ENCODE measurements at regions not wholly inside any gene's neighbourhood (a gene's known extent, or its start where the extent isn't known, plus 50 kb on each side); places are given as distances from the start of the nearest gene placed in this dataset.

DNA sequence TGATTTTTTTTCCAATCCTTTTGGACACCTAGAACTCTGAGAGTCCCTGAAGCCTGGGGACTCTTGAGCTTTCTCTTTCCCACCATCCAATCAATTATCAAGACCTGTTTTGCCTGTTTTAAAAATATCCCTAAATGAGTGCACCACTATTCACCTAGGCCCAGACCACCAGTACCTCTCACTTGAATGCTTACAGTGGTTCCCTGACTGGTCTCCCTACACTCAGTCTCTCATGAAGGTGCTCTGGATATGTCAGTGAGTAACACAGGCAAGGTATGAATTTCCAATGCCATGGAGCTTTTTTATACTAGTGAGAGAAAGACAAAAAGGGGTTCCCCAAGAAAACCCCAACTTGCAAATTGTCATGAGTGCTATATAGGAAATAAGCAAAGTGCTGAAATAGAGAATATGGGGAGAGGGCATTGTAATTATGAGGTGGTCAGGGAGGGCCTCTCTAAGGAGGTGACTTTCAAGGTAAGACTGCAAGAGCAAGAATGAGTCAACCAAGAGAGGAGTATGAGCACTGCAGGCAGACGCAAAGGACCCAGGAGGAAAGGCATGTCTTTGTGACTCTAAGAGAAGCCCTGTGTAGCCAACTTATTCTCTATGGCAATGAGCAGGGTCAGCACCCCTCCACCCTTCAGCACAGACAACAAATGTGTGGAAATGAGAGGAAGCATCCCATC lies 85.3 kb upstream of the MBIP start:
- no TSS peak for BruUV-seq (replicated peaks)
- H3K4me1 ChIP-seq (ENCODE audit: insufficient read depth, low read length, poor library complexity, severe bottlenecking), result peaks cover 3% of the 10 kb centered on the region
- intact Hi-C loops (cut with micrococcal nuclease; ENCODE audit: unreplicated experiment), result no loop called here
- DNase-seq (ENCODE audit: low spot score), result no peak
- H3K27ac ChIP-seq (ENCODE audit: low read depth, low read length, poor library complexity, severe bottlenecking), result no peak overlapping the region
- H3K27me3 ChIP-seq (replicated peaks; ENCODE audit: insufficient read depth, low read depth, low read length, poor library complexity), result peaks cover 14% of the 10 kb centered on the region
- no peak overlapping the region for H3K4me3 ChIP-seq (ENCODE audit: low read depth, low read length, poor library complexity, severe bottlenecking)
- H3K36me3 ChIP-seq (ENCODE audit: insufficient read depth, low read length, poor library complexity, severe bottlenecking), result no peaks in the 10 kb centered on the region
- ChIA-PET POLR2A (ENCODE audit: low non-redundant PET) (no interaction called here), CTCF (no interaction called here)
- H3K9me3 ChIP-seq (ENCODE audit: low read depth, low read length, poor library complexity, severe bottlenecking), result no peaks in the 10 kb centered on the region
- TF ChIP-seq, protein P1, sequence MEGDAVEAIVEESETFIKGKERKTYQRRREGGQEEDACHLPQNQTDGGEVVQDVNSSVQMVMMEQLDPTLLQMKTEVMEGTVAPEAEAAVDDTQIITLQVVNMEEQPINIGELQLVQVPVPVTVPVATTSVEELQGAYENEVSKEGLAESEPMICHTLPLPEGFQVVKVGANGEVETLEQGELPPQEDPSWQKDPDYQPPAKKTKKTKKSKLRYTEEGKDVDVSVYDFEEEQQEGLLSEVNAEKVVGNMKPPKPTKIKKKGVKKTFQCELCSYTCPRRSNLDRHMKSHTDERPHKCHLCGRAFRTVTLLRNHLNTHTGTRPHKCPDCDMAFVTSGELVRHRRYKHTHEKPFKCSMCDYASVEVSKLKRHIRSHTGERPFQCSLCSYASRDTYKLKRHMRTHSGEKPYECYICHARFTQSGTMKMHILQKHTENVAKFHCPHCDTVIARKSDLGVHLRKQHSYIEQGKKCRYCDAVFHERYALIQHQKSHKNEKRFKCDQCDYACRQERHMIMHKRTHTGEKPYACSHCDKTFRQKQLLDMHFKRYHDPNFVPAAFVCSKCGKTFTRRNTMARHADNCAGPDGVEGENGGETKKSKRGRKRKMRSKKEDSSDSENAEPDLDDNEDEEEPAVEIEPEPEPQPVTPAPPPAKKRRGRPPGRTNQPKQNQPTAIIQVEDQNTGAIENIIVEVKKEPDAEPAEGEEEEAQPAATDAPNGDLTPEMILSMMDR (conservative IDR thresholded peaks at IDR 0.05; ENCODE audit: low read depth, low read length), result no peak
- TF ChIP-seq EZH2 (IDR thresholded peaks at IDR 0.05; ENCODE audit: borderline replicate concordance, low read depth, low read length, poor library complexity, severe bottlenecking), result no peak

DNA sequence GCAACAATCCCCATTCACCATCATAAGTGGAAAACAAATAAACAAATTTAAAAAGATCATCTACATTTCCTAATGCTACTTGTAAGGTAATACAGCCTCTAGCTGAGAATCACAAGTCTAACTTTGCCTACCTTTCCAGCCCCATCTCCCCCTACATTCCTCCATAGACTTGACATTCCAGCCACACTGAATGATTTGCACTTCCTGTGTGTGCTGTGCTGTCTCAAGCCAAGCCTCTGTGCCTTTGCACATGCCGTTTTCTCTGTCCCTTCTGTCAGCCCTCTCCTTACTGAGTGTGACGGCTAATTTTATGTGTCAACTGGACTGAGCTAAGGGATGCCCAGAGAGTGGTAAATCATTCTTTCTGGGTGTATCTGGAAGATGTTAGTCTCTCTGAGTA lies 82.4 kb upstream of the MBIP start:
- Histone ChIP-seq H3K27ac (ENCODE audit: low read depth, low read length, poor library complexity, severe bottlenecking) (no peak overlapping the region), H3K9me3 (ENCODE audit: low read depth, low read length, poor library complexity, severe bottlenecking) (no peaks in the 10 kb centered on the region), H3K36me3 (ENCODE audit: insufficient read depth, low read length, poor library complexity, severe bottlenecking) (no peaks in the 10 kb centered on the region), H3K4me1 (ENCODE audit: insufficient read depth, low read length, poor library complexity, severe bottlenecking) (peaks cover 3% of the 10 kb centered on the region), H3K27me3 (replicated peaks; ENCODE audit: insufficient read depth, low read depth, low read length, poor library complexity) (peaks cover 7% of the 10 kb centered on the region), H3K4me3 (ENCODE audit: low read depth, low read length, poor library complexity, severe bottlenecking) (no peak overlapping the region)
- BruUV-seq (replicated peaks), result no TSS peak
- no peak for DNase-seq (ENCODE audit: low spot score)
- TF ChIP-seq, protein P1 (conservative IDR thresholded peaks at IDR 0.05; ENCODE audit: low read depth, low read length), result no peak
- no peak for TF ChIP-seq EZH2 (IDR thresholded peaks at IDR 0.05; ENCODE audit: borderline replicate concordance, low read depth, low read length, poor library complexity, severe bottlenecking)
- ChIA-PET CTCF (no interaction called here), POLR2A (ENCODE audit: low non-redundant PET) (no interaction called here)
- intact Hi-C loops (cut with micrococcal nuclease; ENCODE audit: unreplicated experiment), result no loop called here

DNA sequence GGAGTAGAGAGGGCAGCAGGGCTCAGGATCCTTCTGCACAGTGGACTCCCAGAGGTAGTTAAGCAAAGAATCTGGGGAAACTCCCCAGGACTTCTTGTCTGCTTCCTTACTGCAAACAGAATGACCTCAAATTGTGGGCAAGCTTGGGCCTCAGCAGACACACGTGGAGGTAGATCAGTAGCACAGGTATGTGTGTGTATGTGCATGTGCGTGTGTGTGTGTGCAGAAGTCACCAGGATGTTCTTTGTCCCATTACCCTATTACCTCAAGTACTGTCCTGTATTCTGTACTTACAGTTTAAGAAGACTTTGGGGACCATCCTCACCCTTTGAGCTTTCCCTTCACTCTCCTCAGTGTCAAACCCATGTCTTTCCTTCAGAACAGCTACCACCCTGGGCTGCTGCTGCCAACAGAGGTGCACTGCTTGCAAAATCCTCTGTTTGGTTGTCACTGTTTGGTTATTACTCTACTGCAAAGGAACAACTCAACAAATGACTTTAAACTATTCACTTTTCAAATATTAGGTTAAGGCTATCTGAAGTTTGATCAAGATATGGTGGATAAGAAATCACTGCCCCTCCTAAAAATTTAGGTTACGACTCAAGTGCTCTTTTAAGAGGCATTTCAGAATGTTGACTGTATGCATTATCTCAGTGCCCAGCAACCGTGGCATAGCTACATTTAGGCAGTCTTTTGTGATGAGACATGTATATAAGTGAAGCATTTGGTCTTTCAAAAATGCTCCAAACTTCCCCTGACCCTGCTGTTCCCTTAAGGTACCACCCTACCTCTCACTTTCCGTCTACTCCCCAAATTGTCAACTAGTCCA lies 78.2 kb upstream of the MBIP start:
- H3K4me1 ChIP-seq (ENCODE audit: insufficient read depth, low read length, poor library complexity, severe bottlenecking), result peaks cover 3% of the 10 kb centered on the region
- H3K4me3 ChIP-seq (ENCODE audit: low read depth, low read length, poor library complexity, severe bottlenecking), result no peak overlapping the region
- no peaks in the 10 kb centered on the region for H3K36me3 ChIP-seq (ENCODE audit: insufficient read depth, low read length, poor library complexity, severe bottlenecking)
- peaks cover 3% of the 10 kb centered on the region for H3K27me3 ChIP-seq (replicated peaks; ENCODE audit: insufficient read depth, low read depth, low read length, poor library complexity)
- POLR2A ChIA-PET (ENCODE audit: low non-redundant PET), result no interaction called here
- CTCF ChIA-PET, result interaction anchor here (1.0 kb wide), 1 partner anchor 328 kb away, joined by 3 read pairs; no protein-coding TSS in a partner anchor
- TF ChIP-seq EZH2 (IDR thresholded peaks at IDR 0.05; ENCODE audit: borderline replicate concordance, low read depth, low read length, poor library complexity, severe bottlenecking), result no peak
- TF ChIP-seq, protein P1 (conservative IDR thresholded peaks at IDR 0.05; ENCODE audit: low read depth, low read length), result no peak
- H3K9me3 ChIP-seq (ENCODE audit: low read depth, low read length, poor library complexity, severe bottlenecking), result no peaks in the 10 kb centered on the region
- no TSS peak for BruUV-seq (replicated peaks)
- intact Hi-C loops (cut with micrococcal nuclease; ENCODE audit: unreplicated experiment), result no loop called here
- H3K27ac ChIP-seq (ENCODE audit: low read depth, low read length, poor library complexity, severe bottlenecking), result no peak overlapping the region
- DNase-seq (ENCODE audit: low spot score), result no peak
